Aorta (tissue), 5 donors: ENCODE measurements at regions not wholly inside any gene's neighbourhood (a gene's known extent, or its start where the extent isn't known, plus 50 kb on each side); places are given as distances from the start of the nearest gene placed in this dataset.

Experiments
- ATAC-seq: fragments of 200-7000 bp; cut with Tn5 transposase; one replicate; pipeline ENCODE4 v1.9.1; 2022; ENCODE audit warnings: moderate library complexity; ENCODE audit not compliant: low FRiP score
- DNase-seq, 2 donors: peaks; one replicate each; pipeline ENCODE4 v3.0.0-alpha.2; 2020
- H3K27ac ChIP-seq, 2 donors: one replicate each; pipeline ENCODE4 v1.5.1; 2013; ENCODE audit warnings: low read length in 2 of 2, mild to moderate bottlenecking in 2 of 2, moderate library complexity in 2 of 2, control low read depth in 1 of 2, inconsistent platforms in 1 of 2, low read depth in 1 of 2
- H3K27me3 ChIP-seq, 2 donors: one replicate each; pipeline ENCODE4 v1.6.1; 2013; ENCODE audit warnings: control low read depth in 1 of 2, low read length in 1 of 2, mild to moderate bottlenecking in 1 of 2, moderate library complexity in 1 of 2; ENCODE audit not compliant: insufficient read depth in 2 of 2, control insufficient read depth in 1 of 2
- H3K36me3 ChIP-seq, 2 donors: one replicate each; pipeline ENCODE4 v1.6.1; 2013; ENCODE audit warnings: control low read depth in 1 of 2, low read length in 1 of 2, mild to moderate bottlenecking in 1 of 2; ENCODE audit not compliant: insufficient read depth in 2 of 2, control insufficient read depth in 1 of 2
- H3K4me1 ChIP-seq, 2 donors: one replicate each; pipeline ENCODE4 v1.6.1; 2013; ENCODE audit warnings: low read length in 2 of 2, control low read depth in 1 of 2, mild to moderate bottlenecking in 1 of 2, moderate library complexity in 1 of 2; ENCODE audit not compliant: insufficient read depth in 2 of 2, control insufficient read depth in 1 of 2
- H3K4me3 ChIP-seq, 2 donors: one replicate each; pipeline ENCODE4 v1.5.1; 2013; ENCODE audit warnings: low read length in 2 of 2, control low read depth in 1 of 2, mild to moderate bottlenecking in 1 of 2
- H3K9me3 ChIP-seq: one replicate; pipeline ENCODE4 v1.6.1; 2013; ENCODE audit warnings: mild to moderate bottlenecking, low read length; ENCODE audit not compliant: control insufficient read depth
- WGBS, 2 donors: extraction: QIAGEN DNeasy Blood & Tissue Kit; methylation state at CpG; one replicate each; pipeline ENCODE4 v1.1.7; 2013; 5-methylcytosine and 5-hydroxymethylcytosine counted together
- intact Hi-C, 2 donors: fragments of 100-400 bp; cut with DNase I; formaldehyde crosslinking; loops; one replicate each; pipeline versions ENCODE4 v1.14.2 to v1.15.0; 2022
- donor health status: healthy with polysubstance abuse.
- donor health status: Bipolar disorder and iron deficiency.
- donor health status: DM: no; HTN: no; CAD: no.
- donor health status: DM: no; HTN: no; CAD: no.
- donor health status: DM: yes; HTN: yes; CAD: no.

DNA sequence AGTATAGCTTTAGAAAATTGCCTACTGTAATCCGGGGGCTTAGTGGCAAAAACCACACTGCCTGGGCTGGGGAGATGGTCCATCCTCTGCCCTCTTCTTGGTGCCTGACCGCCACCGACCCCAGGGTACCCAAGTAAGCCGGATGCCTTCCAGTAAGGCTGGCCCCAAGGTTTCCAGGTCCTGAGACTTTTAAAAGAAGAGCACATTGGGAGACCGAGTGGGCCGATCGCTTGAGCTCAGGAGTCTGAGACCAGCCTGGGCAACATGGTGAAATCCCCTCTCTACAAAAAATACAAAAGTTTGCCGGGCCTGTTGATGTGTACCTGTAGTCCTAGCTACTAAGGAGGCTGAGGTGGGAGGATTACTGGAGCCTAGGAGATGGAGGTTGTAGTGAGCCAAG, 406.7 kb upstream of the IRX4 start:
- Histone ChIP-seq H3K9me3 (peaks cover 2% of the 10 kb centered on the region), H3K36me3 (no peaks in the 10 kb centered on the region), H3K4me1 (no peaks in the 10 kb centered on the region), H3K27me3 (no peaks in the 10 kb centered on the region), H3K4me3 (no peak overlapping the region), H3K27ac (no peak overlapping the region)
- intact Hi-C loops: no loop called here
- DNase-seq (peak in 1 of 2 donors; percentile 50), ATAC-seq (no peak)
- WGBS, 2 donors: 92 to 93% methylated on average over 8 of the region's 8 CpGs

GRCh38 chr5:2288968-2289367, 406.2 kb upstream of the IRX4 start:
- Histone ChIP-seq H3K4me3 (no peak overlapping the region), H3K27me3 (no peaks in the 10 kb centered on the region), H3K4me1 (no peaks in the 10 kb centered on the region), H3K9me3 (peaks cover 2% of the 10 kb centered on the region), H3K36me3 (no peaks in the 10 kb centered on the region), H3K27ac (no peak overlapping the region)
- WGBS, 2 donors: 74 to 80% methylated on average over 16 of the region's 16 CpGs
- DNase-seq: no peak
- intact Hi-C loops: no loop called here
- ATAC-seq: no peak

GRCh38 chr5:2288466-2288865, 405.7 kb upstream of the IRX4 start:
- H3K4me3 ChIP-seq: no peak overlapping the region
- peak in 1 of 2 donors; percentile 36 for DNase-seq
- intact Hi-C loops: no loop called here

GRCh38 chr5:2286250-2286649, 403.5 kb upstream of the IRX4 start:
- no peak for ATAC-seq
- Histone ChIP-seq H3K4me1 (no peaks in the 10 kb centered on the region), H3K36me3 (no peaks in the 10 kb centered on the region), H3K4me3 (no peak overlapping the region), H3K9me3 (no peaks in the 10 kb centered on the region), H3K27ac (no peak overlapping the region), H3K27me3 (no peaks in the 10 kb centered on the region)
- intact Hi-C loops: no loop called here
- DNase-seq: no peak
- WGBS, 2 donors: 74 to 83% methylated on average over 7 of the region's 7 CpGs

More at GRCh38 chr5:2288466-2288865, 405.7 kb upstream of the IRX4 start:
- Histone ChIP-seq H3K9me3 (peaks cover 2% of the 10 kb centered on the region), H3K27ac (no peak overlapping the region), H3K36me3 (no peaks in the 10 kb centered on the region), H3K27me3 (no peaks in the 10 kb centered on the region), H3K4me1 (no peaks in the 10 kb centered on the region)
- ATAC-seq: no peak
- 84 to 88% methylated on average over 11 of the region's 11 CpGs for WGBS, 2 donors

DNA sequence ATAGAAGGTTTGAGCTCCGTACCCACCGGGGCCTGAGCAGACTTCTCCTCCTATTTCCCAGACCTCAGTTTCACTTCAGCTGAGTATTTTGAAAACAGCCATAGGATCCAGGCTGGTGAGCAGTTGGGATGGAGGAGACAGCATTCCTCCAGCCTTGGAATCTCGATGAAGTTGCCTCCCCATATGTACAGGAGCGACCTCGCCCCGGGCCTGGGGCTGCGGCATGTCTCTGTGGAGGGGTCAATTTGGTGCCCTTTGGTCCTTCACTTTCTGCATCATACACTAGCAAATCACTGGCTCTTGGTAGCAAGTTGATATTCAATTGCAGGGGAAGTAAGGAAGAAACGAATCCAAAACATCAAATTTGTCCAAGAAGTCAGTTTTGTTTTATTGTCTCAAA, 402.0 kb upstream of the IRX4 start:
- intact Hi-C loops: no loop called here
- no peak for ATAC-seq
- Histone ChIP-seq H3K36me3 (no peaks in the 10 kb centered on the region), H3K4me1 (no peaks in the 10 kb centered on the region), H3K27ac (no peak overlapping the region), H3K4me3 (no peak overlapping the region), H3K9me3 (no peaks in the 10 kb centered on the region), H3K27me3 (no peaks in the 10 kb centered on the region)
- DNase-seq: no peak
- 76 to 84% methylated on average over 8 of the region's 8 CpGs for WGBS, 2 donors

DNA sequence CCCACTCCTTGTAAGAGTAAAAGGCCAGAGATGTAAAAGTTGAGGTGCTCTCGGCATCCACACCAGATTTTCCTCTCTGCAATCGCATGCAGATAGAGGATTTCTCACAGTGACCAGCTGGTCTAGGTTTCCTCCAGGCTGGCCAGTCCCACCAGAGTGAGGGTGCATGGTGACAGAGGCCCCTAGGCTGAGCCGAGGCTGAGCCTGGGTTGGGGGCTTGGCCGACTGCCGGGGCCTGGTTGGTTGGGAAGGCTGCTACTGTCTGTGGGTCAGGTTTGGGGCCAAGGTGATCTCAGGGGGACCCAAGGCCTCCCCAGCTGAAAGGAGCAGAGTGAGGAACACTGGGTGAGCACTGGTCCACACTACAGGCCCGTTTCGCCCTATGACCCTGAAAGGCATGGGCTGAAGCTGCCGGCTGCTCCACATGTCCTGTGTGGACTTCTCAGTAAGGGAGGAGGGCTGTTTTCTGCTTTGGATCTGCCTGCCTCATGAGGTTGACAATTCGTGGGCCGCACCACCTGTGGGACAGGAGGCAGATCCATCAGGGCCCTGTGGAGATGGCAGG, 400.8 kb upstream of the IRX4 start:
- Histone ChIP-seq H3K9me3 (no peaks in the 10 kb centered on the region), H3K27me3 (no peaks in the 10 kb centered on the region), H3K27ac (no peak overlapping the region), H3K4me1 (no peaks in the 10 kb centered on the region), H3K36me3 (no peaks in the 10 kb centered on the region), H3K4me3 (no peak overlapping the region)
- 82 to 87% methylated on average over 10 of the region's 10 CpGs for WGBS, 2 donors
- DNase-seq: no peak
- intact Hi-C loops: no loop called here
- peak; percentile 6 for ATAC-seq

- no peak for ATAC-seq
- Histone ChIP-seq H3K4me1 (no peaks in the 10 kb centered on the region), H3K4me3 (no peak overlapping the region), H3K9me3 (no peaks in the 10 kb centered on the region), H3K27me3 (no peaks in the 10 kb centered on the region), H3K27ac (no peak overlapping the region), H3K36me3 (no peaks in the 10 kb centered on the region)
- intact Hi-C loops: no loop called here
- DNase-seq: no peak
- 78 to 79% methylated on average over 7 of the region's 7 CpGs for WGBS, 2 donors
These were observed 400.2 kb upstream of the IRX4 start for GRCh38 chr5:2282893-2283292.

DNA sequence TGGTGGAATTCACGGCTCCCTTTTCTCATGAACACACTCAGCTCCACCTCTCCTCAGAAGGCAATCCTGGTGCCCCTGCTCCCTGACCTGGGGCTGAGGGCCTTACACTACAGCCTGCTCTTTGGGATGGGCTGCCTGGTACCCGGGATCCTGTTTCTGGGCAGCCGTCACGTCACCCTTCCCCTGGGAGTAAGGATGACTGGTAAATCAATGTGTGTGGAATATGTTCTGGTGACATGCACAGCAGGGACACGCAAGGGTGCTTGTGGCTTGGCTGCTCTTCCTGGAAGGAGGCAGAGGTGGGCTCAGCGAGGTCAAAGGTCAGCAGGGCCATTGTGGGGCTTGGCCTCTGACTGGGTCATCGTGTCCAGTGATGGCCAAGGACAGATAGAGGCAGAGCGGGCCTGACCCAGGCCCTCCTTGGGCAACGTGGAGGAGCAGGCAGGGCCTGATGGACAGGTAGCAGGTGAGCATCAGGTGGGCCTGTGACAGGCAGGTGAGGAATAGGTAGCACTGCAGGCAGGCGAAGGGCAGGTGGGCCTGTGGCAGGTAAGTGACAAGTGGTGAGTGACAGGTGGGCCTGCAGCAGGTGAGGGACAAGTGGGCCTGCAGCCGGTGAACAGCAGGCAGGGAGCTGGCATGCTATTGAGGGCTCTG, 399.4 kb upstream of the IRX4 start:
- H3K36me3 ChIP-seq: no peaks in the 10 kb centered on the region
- H3K27ac ChIP-seq: no peak overlapping the region
- ATAC-seq: no peak
- H3K9me3 ChIP-seq: no peaks in the 10 kb centered on the region
- no peaks in the 10 kb centered on the region for H3K27me3 ChIP-seq
- WGBS, 2 donors: 71 to 72% methylated on average over 11 of the region's 11 CpGs
- no peaks in the 10 kb centered on the region for H3K4me1 ChIP-seq
- no peak overlapping the region for H3K4me3 ChIP-seq
- intact Hi-C loops: no loop called here
- no peak for DNase-seq

- DNase-seq (peak in 1 of 2 donors; percentile 53), ATAC-seq (no peak)
- H3K9me3 ChIP-seq: no peaks in the 10 kb centered on the region
- no peak overlapping the region for H3K27ac ChIP-seq
- H3K4me1 ChIP-seq: no peaks in the 10 kb centered on the region
- intact Hi-C loops: no loop called here
- H3K4me3 ChIP-seq: no peak overlapping the region
- H3K36me3 ChIP-seq: no peaks in the 10 kb centered on the region
- no peaks in the 10 kb centered on the region for H3K27me3 ChIP-seq
- WGBS, 2 donors: 66 to 86% methylated on average over 3 of the region's 3 CpGs
These were observed 398.7 kb upstream of the IRX4 start for GRCh38 chr5:2281446-2281845.
